Stimulated activated CD8-positive, alpha-beta memory T cell treated with anti-CD3 and anti-CD28 coated beads, Interleukin-4, amount 100 ng/mL, for 4 hours (primary cell): ENCODE measurements at regions not wholly inside any gene's neighbourhood (a gene's known extent, or its start where the extent isn't known, plus 50 kb on each side); places are given as distances from the start of the nearest gene placed in this dataset.

Experiments used
- DNase-seq, 2 donors: peaks; one replicate each; pipeline ENCODE4 v3.0.0-alpha.2; 2020; ENCODE audit warnings: low read depth in 2 of 2, low spot score in 1 of 2

DNA sequence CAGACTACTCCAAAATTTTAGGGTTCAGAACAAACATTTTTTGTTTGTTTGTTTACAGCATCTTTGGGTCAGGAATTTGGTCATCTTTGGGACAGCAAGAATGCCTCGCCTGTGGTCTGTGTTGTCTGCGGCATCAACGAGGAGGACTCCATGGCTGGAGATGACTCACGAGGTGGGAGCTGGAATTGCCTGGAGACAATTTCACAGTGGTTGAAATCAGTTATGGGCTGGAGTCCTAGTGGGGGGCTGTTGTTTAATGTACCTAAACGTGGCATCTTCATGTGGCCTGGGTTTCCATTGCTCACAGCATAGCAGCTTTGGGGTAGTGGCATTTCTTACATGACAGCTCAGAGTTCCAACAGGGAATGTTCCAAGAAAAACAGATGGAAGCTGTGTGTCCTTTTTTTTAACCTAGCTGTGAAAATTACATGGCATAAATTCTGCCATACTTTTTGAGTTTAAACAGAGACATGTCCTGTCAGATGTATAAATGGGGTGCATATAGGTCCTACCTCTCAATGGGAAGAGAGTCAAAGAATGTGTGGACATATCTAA lies 507.3 kb upstream of the CBLB start:
- DNase-seq = no peak

GRCh38 chr3:106379251-106379750 lies 510.5 kb upstream of the CBLB start:
- no peak for DNase-seq

DNA sequence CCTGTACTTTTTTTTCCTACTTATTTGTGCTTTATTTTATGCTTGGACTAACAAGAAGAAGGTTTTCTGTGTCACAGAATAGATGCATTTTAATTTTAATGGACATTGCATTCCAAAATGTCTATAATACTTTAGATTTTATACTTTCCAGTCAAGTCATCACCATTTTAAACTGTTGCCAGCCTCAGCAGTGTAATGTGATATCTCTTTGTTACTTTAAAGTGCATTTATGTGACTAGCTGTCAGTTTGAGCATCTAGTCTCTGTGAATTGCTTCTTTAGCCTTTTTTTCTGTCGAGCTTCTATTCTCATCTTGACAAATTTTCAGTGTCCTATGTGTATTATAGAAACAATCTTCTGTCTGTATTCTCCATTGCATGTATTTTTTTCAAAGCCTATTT lies 511.4 kb upstream of the CBLB start:
- DNase-seq = no peak

- no peak for DNase-seq
These were observed 512.6 kb upstream of the CBLB start for GRCh38 chr3:106381286-106381938.

- DNase-seq = no peak
These were observed 513.1 kb upstream of the CBLB start for GRCh38 chr3:106381939-106382335.

DNA sequence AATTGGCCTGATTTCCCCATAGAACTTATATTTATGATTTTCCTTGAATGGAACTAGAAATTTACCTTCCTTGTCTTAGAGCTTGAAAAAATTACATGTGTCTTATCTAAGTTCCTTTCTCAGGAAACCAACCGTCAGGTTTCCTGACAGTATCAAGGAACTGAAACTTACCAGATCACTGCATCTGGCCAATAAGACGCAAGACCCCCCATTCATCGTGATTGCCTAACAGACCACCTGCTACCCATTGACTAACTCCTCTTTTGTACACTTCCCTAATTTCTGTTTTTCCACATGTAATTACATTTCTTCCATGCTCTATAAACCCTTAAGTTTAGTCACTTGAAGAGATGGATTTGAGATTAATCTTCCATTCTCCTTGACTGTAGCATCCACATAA lies 517.2 kb upstream of the CBLB start:
- DNase-seq = no peak

- DNase-seq = no peak
These were observed 524.1 kb upstream of the CBLB start for GRCh38 chr3:106392915-106393314.

DNA sequence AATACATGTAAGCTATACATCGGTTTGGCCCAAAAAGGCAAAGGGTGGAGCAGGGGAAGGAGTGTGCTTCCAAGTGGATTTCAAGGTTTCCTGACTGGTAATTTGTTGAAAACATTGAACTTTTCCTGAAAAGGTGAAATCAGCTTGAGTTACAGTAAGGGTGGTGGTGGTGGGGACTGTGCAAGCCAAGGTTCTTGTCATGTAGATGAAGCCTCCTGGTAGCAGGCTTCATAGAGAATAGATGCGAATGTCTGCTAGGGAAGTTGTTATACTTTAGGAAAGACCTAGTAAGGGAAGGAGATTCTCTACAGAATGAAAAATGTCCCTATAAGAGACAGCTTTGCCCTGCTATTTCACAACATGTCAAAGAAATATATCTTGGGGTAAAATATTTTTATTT lies 528.2 kb upstream of the CBLB start:
- DNase-seq = no peak

GRCh38 chr3:106398891-106399600 lies 530.2 kb upstream of the CBLB start:
- no peak for DNase-seq

DNA sequence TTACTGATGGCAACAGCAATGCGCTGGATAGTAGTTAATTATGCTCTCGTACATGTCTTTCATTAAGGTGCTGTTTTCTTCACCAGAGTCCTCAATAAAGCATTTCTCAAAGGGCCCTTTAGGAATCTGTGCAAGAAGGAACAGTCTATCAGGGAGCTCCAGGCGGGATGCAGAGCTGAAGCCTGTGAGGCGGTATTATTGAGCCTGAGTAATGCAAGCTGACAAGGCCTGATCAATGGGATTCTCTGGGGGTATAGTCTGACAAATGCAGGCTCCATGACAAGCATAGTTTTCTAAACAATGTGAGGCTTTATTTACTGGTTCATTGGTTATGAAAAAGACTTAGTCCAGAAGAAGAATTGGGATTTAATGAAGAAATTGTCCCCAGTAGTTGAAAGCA lies 530.9 kb upstream of the CBLB start:
- no peak for DNase-seq

GRCh38 chr3:106401666-106402490 lies 533.1 kb upstream of the CBLB start:
- DNase-seq = no peak

DNA sequence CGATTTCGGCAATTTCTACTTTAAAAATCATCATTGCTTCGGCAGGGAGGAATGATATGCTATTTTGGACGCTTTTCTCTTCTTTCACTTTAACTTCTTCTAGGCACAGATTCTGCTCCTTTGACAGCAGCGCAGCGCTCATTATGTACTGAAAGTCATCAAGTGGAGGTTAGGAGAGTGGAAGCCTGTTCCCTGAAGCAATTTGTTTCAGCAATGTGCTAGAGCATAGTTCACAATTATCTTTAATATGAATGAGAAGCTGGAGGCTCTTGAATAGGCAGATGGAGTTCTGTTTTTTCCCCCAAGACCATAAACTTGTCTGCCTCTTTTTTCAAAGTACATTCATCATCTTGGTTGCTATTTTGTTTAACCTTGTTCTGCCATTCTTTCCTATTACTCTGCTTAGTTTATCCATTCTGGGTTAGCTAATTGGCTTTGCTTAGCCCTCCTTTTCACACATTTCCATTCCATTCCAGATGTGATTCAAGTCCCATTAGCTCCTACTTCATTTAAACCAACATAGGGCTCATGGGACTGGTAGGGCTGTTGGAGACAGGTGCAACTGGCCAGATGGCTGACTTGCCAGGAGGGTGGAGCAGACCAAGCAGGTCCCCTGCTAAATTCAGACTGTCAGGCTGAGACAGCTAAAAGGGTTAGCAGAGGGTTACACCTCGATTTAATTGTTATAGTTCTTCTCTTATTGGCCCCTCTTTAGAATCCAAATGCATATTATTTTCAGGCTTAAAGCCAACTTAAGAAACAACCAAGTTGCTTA lies 534.7 kb upstream of the CBLB start:
- no peak for DNase-seq

GRCh38 chr3:106413683-106414082 lies 544.9 kb upstream of the CBLB start:
- no peak for DNase-seq

DNA sequence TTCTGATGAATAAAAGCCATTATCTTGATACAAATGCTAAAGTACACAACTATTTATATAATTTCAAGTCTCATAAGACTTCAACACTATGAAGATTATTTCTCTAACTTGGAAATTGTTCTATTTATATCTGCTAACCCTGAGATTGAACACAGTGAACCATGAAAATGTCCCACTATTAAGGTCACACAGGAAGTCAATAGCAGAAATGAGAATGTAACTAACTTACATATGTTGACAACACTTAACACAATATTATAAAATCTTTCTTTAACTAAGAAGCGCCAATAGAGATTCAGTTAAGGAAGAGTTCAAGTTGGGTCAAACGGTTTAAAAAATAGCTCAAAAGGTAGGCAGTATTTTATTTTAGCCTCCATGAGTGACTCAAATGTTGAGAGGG lies 551.8 kb upstream of the CBLB start:
- no peak for DNase-seq

DNA sequence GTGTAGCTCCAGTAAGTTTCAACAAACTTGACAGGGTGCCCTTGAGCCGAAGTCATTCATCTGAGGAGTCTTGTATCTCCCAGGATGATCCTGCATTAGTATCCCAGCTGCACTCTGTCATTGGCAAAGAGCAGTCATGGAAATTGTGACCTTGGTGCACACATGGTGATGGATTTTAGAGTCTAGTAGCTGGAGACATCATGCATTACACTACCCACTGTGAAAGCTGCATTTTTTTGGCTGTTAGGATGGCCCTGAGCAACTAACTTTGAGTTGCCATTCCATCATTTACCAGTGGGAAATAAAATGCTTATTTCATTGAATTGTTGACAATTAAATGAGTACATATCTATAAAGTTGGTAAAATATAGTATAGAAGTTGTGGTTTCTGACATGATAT lies 552.6 kb upstream of the CBLB start:
- DNase-seq = no peak

DNA sequence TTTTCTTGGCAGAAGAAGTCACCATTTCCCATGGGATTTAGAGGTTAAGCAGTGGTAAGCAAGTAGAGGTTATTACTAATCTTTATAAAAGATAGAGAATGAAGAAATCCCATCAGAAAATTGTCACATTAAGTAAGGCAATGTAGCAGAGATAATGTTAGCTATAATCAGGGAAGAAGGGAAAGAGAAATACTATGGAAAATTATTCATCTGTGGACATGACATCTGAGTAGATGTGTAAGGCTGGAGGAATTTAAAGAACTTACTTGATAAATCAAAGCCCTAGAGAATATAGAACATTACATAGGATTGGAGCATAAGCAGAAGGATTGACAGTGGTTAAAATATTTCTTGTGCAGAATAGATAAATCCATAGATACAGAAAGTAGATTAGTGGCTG lies 553.1 kb upstream of the CBLB start:
- no peak for DNase-seq

GRCh38 chr3:106423321-106424225 lies 554.8 kb upstream of the CBLB start:
- no peak for DNase-seq

- no peak for DNase-seq
These were observed 556.2 kb upstream of the CBLB start for GRCh38 chr3:106425026-106425425.

GRCh38 chr3:106425916-106426315 lies 557.1 kb upstream of the CBLB start:
- DNase-seq = no peak

DNA sequence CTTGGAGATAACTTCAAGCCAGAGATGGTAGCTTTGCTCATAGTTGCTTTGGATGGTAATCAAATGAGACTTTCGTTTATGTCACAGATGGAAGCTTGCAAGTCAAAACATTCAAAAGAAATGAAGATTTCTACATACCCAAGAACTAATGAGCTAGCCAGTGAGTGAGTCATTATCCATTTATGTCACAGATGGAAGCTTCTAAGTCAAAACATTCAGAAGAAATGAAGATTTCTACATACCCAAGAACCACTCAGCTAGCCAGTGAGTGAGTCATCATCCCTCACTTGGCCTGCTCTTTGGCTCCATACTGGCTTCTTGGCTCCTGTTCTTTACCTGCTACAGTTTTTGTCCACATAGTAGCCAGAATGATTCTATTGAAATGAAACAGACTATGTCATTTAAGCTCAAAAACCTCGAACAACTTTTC lies 559.8 kb upstream of the CBLB start:
- DNase-seq = no peak
